HG03571 (cell line): ENCODE measurements at regions not wholly inside any gene's neighbourhood (a gene's known extent, or its start where the extent isn't known, plus 50 kb on each side); places are given as distances from the start of the nearest gene placed in this dataset.
"Not testable (repeated sequence)": the region's sequence is repeated elsewhere in the genome, so short reads cannot be mapped to it uniquely, and the experiment has no call there.

Source experiments
- ATAC-seq: cut with Tn5 transposase; IDR thresholded peaks from one replicate; pipeline ENCODE4 v1.9.1; 2021; ENCODE audit not compliant: unreplicated experiment

- ATAC-seq, result no peak
Measured at GRCh38 chr9:81037889-81038288, 651.5 kb downstream of the TLE1 start.

- ATAC-seq, result no peak
Measured at GRCh38 chr9:81035601-81036000, 653.7 kb downstream of the TLE1 start.

GRCh38 chr9:81035171-81035570, 654.2 kb downstream of the TLE1 start:
- ATAC-seq, result no peak

- no peak for ATAC-seq
Measured at GRCh38 chr9:81032831-81033230, 656.5 kb downstream of the TLE1 start.

GRCh38 chr9:81032030-81032572, 657.2 kb downstream of the TLE1 start:
- ATAC-seq, result no peak

GRCh38 chr9:81031422-81032029, 657.8 kb downstream of the TLE1 start:
- no peak for ATAC-seq

GRCh38 chr9:81030027-81030426, 659.3 kb downstream of the TLE1 start:
- no peak for ATAC-seq

GRCh38 chr9:81028504-81028903, 660.8 kb downstream of the TLE1 start:
- no peak for ATAC-seq

GRCh38 chr9:81022177-81022576, 667.2 kb downstream of the TLE1 start:
- no peak for ATAC-seq

- not testable (repeated sequence) for ATAC-seq
Measured at GRCh38 chr9:81014945-81015344, 674.4 kb downstream of the TLE1 start.

GRCh38 chr9:81013191-81013590, 676.2 kb downstream of the TLE1 start:
- ATAC-seq, result not testable (repeated sequence)

- no peak for ATAC-seq
Measured at GRCh38 chr9:81002906-81003305, 686.4 kb downstream of the TLE1 start.

GRCh38 chr9:81002242-81002641, 687.1 kb downstream of the TLE1 start:
- no peak for ATAC-seq

GRCh38 chr9:80995759-80996158, 693.6 kb downstream of the TLE1 start:
- no peak for ATAC-seq

- no peak for ATAC-seq
Measured at GRCh38 chr9:80994892-80995291, 694.5 kb downstream of the TLE1 start.

GRCh38 chr9:80985595-80985994, 703.8 kb downstream of the TLE1 start:
- ATAC-seq, result not testable (repeated sequence)

GRCh38 chr9:80976403-80976802, 712.9 kb downstream of the TLE1 start:
- ATAC-seq, result no peak

GRCh38 chr9:80970377-80970776, 719.0 kb downstream of the TLE1 start:
- not testable (repeated sequence) for ATAC-seq

- no peak for ATAC-seq
Measured at GRCh38 chr9:80968611-80969010, 720.7 kb downstream of the TLE1 start.

GRCh38 chr9:80964914-80965313, 724.4 kb downstream of the TLE1 start:
- no peak for ATAC-seq

GRCh38 chr9:80964374-80964773, 725.0 kb downstream of the TLE1 start:
- ATAC-seq, result no peak

GRCh38 chr9:80957801-80958200, 731.5 kb downstream of the TLE1 start:
- no peak for ATAC-seq

- no peak for ATAC-seq
Measured at GRCh38 chr9:80954521-80954920, 734.8 kb downstream of the TLE1 start.
